Adrenal gland (tissue), 5 donors: ENCODE measurements at regions not wholly inside any gene's neighbourhood (a gene's known extent, or its start where the extent isn't known, plus 50 kb on each side); places are given as distances from the start of the nearest gene placed in this dataset.

Experiments used
- CTCF ChIP-seq, 6 experiments: fragments of 450-650 bp in 4 of 6; fragments of 200-600 bp in 2 of 6; sonication (generic) in 1 of 6; IDR thresholded peaks; 1 replicate in 5 of 6; 2 replicates in 1 of 6; pipeline versions ENCODE4 v1.5.1 to v1.8.0; 2016 to 2021; ENCODE audit warnings: antibody characterized with exemption in 6 of 6, mild to moderate bottlenecking in 2 of 6, moderate library complexity in 1 of 6
- POLR2A ChIP-seq, 2 donors: fragments of 450-650 bp; IDR thresholded peaks; one replicate each; pipeline ENCODE4 v1.6.1; 2017; ENCODE audit warnings: antibody characterized with exemption in 2 of 2, mild to moderate bottlenecking in 2 of 2, moderate library complexity in 1 of 2
- donor health status: DM: no; HTN: no; CAD: no.

GRCh38 chr2:40723194-40723593, 271.3 kb upstream of the SLC8A1 start:
- TF ChIP-seq POLR2A (IDR thresholded peaks at IDR 0.05) = no peak
- TF ChIP-seq CTCF (IDR thresholded peaks at IDR 0.05) = no peak
